ENCODE measurements at regions not wholly inside any gene's neighbourhood (a gene's known extent, or its start where the extent isn't known, plus 50 kb on each side); places are given as distances from the start of the nearest gene placed in this dataset.

DNA sequence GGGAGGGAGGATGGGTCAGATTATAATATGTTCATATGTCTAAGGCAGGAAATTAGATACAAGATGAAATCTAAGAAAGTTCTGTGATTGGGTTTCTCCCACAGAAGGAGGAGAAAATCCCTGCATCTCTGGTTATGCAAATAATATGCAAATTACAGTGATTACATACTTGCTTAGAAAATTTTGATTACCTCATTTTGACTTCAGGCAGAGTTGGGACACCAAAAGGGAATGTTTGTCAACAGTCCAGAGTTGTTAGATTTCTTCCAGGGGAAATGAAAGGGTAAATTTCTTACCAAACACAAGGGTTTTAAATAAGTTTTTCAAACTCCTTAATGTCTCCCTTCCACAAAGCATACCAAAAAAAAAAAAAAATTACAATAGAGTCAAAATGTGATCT is 101.4 kb upstream of the STEAP1B start:
- ATAC-seq (replicated peaks) (peak in 1 of 2 donors; percentile 36), DNase-seq (no peak)
- Mint-ChIP-seq H3K9me3 (no peaks in the 10 kb centered on the region), H3K4me3 (no peak overlapping the region), H3K36me3 (peaks cover 1 to 17% of the 10 kb centered on the region in 2 donors), H3K27me3 (peaks cover 0 to 6% of the 10 kb centered on the region in 2 donors), H3K27ac (no peak overlapping the region), H3K4me1 (peaks cover 18 to 31% of the 10 kb centered on the region in 2 donors)

- H3K27ac Mint-ChIP-seq: peak overlapping the region; percentile 68
- ATAC-seq (replicated peaks): no peak
- peaks cover 1 to 17% of the 10 kb centered on the region in 2 donors for H3K36me3 Mint-ChIP-seq
- H3K4me1 Mint-ChIP-seq: peaks cover 18 to 31% of the 10 kb centered on the region in 2 donors
- H3K4me3 Mint-ChIP-seq: no peak overlapping the region
- peaks cover 0 to 6% of the 10 kb centered on the region in 2 donors for H3K27me3 Mint-ChIP-seq
- H3K9me3 Mint-ChIP-seq: no peaks in the 10 kb centered on the region
- DNase-seq: no peak
Measured at GRCh38 chr7:22601003-22601402, 101.0 kb upstream of the STEAP1B start.

DNA sequence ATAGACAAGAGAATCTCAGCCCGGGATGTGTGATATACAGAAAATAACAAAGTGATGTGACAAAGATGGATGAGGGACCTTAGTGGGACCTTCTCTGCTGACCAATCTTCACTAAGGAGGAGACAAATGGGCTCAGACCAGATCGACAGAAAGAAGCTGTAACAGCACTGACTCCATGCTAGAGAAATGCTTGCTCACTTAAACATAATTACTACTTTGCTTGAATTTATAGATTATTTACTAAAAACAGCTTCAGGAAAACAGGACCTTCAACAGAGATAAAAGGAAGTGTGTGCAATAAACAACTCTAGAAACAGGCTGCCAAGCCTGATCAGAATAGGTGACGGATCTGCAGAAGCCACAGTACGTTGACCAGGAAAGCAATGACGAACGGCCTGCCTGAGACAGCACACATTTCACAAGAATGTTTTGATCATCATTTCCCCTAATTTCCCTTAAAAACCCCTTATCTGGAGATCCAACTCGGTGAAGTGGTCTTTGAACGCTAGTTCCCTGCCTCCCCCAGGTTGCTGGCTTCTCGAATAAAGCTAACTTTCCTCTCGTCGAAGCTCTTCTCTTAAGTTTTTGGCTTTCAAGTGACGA is 98.4 kb upstream of the STEAP1B start:
- ATAC-seq (replicated peaks): no peak

DNA sequence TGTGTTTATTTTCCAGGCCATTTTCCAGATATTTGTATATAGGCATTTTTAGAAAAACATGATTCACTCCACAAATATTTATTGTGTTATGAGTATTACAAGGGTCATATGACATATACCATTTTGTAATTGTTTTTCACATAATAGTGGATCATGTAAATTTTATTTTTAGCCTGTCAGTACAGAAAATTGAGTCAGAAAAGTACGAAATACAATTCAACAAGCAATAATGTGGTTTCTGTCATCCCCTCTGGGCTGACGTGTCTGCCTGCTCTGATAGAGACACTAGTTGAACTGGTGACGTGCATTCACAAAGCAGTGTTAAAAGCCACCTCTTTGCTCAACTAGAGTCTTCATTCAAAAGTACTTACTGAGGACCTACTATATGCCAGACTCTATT is 97.9 kb upstream of the STEAP1B start:
- no peak for DNase-seq
- H3K27me3 Mint-ChIP-seq: peaks cover 0 to 2% of the 10 kb centered on the region in 2 donors
- H3K27ac Mint-ChIP-seq: no peak overlapping the region
- ATAC-seq (replicated peaks): no peak
- no peak overlapping the region for H3K4me3 Mint-ChIP-seq
- H3K9me3 Mint-ChIP-seq: peaks cover 3 to 12% of the 10 kb centered on the region in 2 donors
- peaks cover 13 to 38% of the 10 kb centered on the region in 2 donors for H3K36me3 Mint-ChIP-seq
- H3K4me1 Mint-ChIP-seq: peaks cover 19 to 20% of the 10 kb centered on the region in 2 donors

More for the DNA sequence above, 98.4 kb upstream of the STEAP1B start:
- DNase-seq: no peak
- H3K4me3 Mint-ChIP-seq: no peak overlapping the region
- peaks cover 0 to 6% of the 10 kb centered on the region in 2 donors for H3K27me3 Mint-ChIP-seq
- H3K27ac Mint-ChIP-seq: peak overlapping the region; percentile 73
- H3K36me3 Mint-ChIP-seq: peaks cover 13 to 38% of the 10 kb centered on the region in 2 donors
- peaks cover 19 to 26% of the 10 kb centered on the region in 2 donors for H3K4me1 Mint-ChIP-seq
- H3K9me3 Mint-ChIP-seq: peaks cover 3 to 12% of the 10 kb centered on the region in 2 donors

GRCh38 chr7:22596763-22597400 is 96.9 kb upstream of the STEAP1B start:
- H3K36me3 Mint-ChIP-seq: peaks cover 13 to 43% of the 10 kb centered on the region in 2 donors
- peaks cover 15 to 22% of the 10 kb centered on the region in 2 donors for H3K4me1 Mint-ChIP-seq
- DNase-seq: no peak
- no peak for ATAC-seq (replicated peaks)
- no peaks in the 10 kb centered on the region for H3K27me3 Mint-ChIP-seq
- H3K27ac Mint-ChIP-seq: no peak overlapping the region
- H3K4me3 Mint-ChIP-seq: no peak overlapping the region
- H3K9me3 Mint-ChIP-seq: peaks cover 3 to 14% of the 10 kb centered on the region in 2 donors

DNA sequence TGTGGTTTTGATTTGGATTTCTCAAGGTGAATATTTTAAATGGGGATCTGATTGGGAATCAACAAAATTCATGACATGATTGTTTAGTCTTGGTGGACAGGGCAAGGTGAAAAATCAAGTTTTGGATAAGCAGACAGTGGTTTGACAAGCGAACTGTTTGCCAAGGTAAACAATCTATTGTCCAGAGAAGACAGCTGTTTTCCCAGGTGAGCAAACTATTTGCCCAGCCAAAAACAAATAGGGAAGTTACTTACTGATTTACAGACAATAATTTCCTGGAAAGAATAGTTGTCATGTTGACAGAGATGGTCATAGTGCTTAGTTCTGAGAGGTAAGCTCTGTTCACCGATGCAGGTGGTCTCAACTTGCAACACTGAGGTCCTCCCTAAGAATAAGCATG is 94.0 kb upstream of the STEAP1B start:
- H3K4me1 Mint-ChIP-seq: peaks cover 7 to 25% of the 10 kb centered on the region in 2 donors
- H3K36me3 Mint-ChIP-seq: peaks cover 12 to 53% of the 10 kb centered on the region in 2 donors
- H3K4me3 Mint-ChIP-seq: no peak overlapping the region
- H3K9me3 Mint-ChIP-seq: peaks cover 3 to 14% of the 10 kb centered on the region in 2 donors
- H3K27ac Mint-ChIP-seq: no peak overlapping the region
- ATAC-seq (replicated peaks): no peak
- no peak for DNase-seq
- H3K27me3 Mint-ChIP-seq: no peaks in the 10 kb centered on the region

- no peak overlapping the region for H3K27ac Mint-ChIP-seq
- H3K27me3 Mint-ChIP-seq: no peaks in the 10 kb centered on the region
- DNase-seq (no peak), ATAC-seq (replicated peaks) (no peak)
- H3K36me3 Mint-ChIP-seq: peaks cover 12 to 49% of the 10 kb centered on the region in 2 donors
- no peak overlapping the region for H3K4me3 Mint-ChIP-seq
- H3K9me3 Mint-ChIP-seq: peaks cover 3 to 14% of the 10 kb centered on the region in 2 donors
- peaks cover 35 to 39% of the 10 kb centered on the region in 2 donors for H3K4me1 Mint-ChIP-seq
Measured at GRCh38 chr7:22591271-22591670, 91.3 kb upstream of the STEAP1B start.

- ATAC-seq (replicated peaks) (no peak), DNase-seq (no peak)
- Mint-ChIP-seq H3K36me3 (peaks cover 3 to 37% of the 10 kb centered on the region in 2 donors), H3K27ac (no peak overlapping the region), H3K4me3 (no peak overlapping the region), H3K9me3 (peaks cover 2 to 5% of the 10 kb centered on the region in 2 donors), H3K27me3 (no peaks in the 10 kb centered on the region), H3K4me1 (peaks cover 37 to 45% of the 10 kb centered on the region in 2 donors)
Measured at GRCh38 chr7:22589641-22590201, 89.7 kb upstream of the STEAP1B start.

DNA sequence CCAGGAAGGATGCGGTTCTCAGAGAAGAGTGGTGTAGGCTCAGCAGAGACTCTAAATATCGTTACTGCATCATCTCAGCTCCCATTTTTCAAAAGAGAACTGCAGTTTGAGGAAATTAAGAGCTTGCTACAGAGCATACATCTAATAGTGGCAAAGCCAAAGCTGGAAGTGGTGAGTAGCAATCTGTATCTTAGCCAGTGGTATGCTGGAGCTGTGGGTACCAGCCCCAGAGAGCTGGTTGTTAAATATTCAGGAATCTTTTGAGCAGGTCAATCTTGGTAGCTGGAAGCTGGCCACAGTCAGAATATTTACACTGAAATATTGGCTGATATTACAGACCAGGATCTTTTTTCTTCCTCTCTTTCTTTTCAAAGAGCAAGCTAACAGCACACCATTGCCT is 88.4 kb upstream of the STEAP1B start:
- H3K36me3 Mint-ChIP-seq: peaks cover 0 to 30% of the 10 kb centered on the region in 2 donors
- peak overlapping the region in 1 of 2 donors; percentile 8 for H3K4me3 Mint-ChIP-seq
- DNase-seq (no peak), ATAC-seq (replicated peaks) (no peak)
- no peak overlapping the region for H3K27ac Mint-ChIP-seq
- H3K9me3 Mint-ChIP-seq: peaks cover 0 to 3% of the 10 kb centered on the region in 2 donors
- H3K4me1 Mint-ChIP-seq: peaks cover 45 to 58% of the 10 kb centered on the region in 2 donors
- H3K27me3 Mint-ChIP-seq: no peaks in the 10 kb centered on the region

DNA sequence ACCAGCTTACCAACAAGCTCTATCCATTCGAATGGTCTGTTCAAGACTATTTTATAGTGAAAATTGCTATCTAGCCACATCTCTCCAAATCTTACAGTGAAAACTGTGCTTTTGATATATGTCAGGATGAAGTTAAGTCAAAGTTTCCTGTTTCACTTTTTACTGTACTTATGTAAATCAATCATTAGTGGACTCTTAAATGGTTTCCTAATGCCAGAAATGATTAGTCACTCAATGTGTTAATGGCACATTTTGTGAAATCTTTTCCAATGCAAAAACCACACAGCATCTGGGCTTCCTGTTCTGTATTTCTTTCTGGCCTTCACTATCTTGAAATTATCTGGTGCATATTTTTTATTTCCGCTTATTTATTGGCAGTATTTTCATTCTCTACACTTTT is 87.3 kb upstream of the STEAP1B start:
- Mint-ChIP-seq H3K27ac (peak overlapping the region; percentile 90), H3K9me3 (peaks cover 0 to 1% of the 10 kb centered on the region in 2 donors), H3K4me1 (peaks cover 52 to 68% of the 10 kb centered on the region in 2 donors), H3K27me3 (no peaks in the 10 kb centered on the region), H3K4me3 (peak overlapping the region; percentile 72 to 79), H3K36me3 (peaks cover 0 to 33% of the 10 kb centered on the region in 2 donors)
- DNase-seq (no peak), ATAC-seq (replicated peaks) (peak; percentile 53 to 58)

DNA sequence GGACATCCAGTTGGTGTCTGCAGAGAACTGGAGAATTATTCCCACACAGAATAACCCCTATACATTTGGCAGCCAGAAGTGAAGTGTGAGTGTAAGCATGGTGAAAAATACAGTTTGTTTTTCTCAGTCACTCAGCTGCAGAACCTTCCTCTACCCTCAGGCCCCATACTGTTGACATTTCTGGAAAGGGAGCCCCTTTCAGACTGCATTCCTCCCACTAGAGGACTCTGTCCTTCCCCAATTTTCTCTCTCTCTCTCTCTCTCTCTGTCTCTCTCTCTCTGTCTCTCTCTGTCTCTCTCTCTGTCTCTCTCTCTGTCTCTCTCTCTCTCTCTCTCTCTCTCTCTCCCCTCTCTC is 86.8 kb upstream of the STEAP1B start:
- Mint-ChIP-seq H3K36me3 (peaks cover 0 to 32% of the 10 kb centered on the region in 2 donors), H3K9me3 (peaks cover 0 to 1% of the 10 kb centered on the region in 2 donors), H3K4me1 (peaks cover 51 to 70% of the 10 kb centered on the region in 2 donors), H3K27me3 (no peaks in the 10 kb centered on the region), H3K4me3 (peak overlapping the region; percentile 72 to 79), H3K27ac (peak overlapping the region; percentile 53)
- ATAC-seq (replicated peaks): no peak
- DNase-seq: no peak

DNA sequence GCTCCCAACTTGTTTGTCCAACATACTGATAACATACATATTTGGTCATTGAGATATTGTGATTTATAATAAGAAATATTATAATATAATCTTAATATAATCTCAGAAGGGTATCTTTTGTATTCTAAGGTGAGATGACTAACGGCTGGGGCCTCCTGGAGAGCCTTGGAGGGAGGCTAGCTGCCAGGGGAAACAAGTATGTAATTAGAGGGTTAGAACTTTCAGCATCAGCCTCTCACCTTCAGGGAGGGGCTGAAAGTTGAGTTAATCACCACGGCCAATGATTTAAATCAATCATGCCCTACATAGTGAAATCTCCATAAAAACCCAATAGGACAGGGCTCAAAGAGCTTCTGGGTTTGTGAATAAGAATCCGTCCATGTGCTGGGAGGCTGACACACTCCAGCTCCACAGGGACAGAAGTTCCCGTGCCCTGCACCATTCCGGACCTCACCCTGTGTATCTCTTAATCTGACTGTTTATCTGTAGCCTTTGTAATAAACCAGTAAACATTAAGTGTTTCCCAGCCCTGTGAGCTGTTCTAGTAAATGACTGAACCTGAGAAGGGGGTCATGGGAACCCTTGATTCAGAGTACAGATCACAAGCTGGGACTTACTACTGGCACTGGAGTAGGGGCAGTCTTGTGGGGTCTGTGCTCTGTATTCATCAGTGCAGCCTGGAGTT is 86.3 kb upstream of the STEAP1B start:
- Mint-ChIP-seq H3K9me3 (peaks cover 0 to 1% of the 10 kb centered on the region in 2 donors), H3K4me1 (peaks cover 50 to 74% of the 10 kb centered on the region in 2 donors), H3K27me3 (no peaks in the 10 kb centered on the region), H3K36me3 (peaks cover 0 to 30% of the 10 kb centered on the region in 2 donors), H3K27ac (peak overlapping the region; percentile 53), H3K4me3 (peak overlapping the region; percentile 72 to 79)
- ATAC-seq (replicated peaks) (no peak), DNase-seq (no peak)

- Mint-ChIP-seq H3K4me1 (peaks cover 53 to 79% of the 10 kb centered on the region in 2 donors), H3K27ac (peak overlapping the region; percentile 0), H3K4me3 (peak overlapping the region; percentile 11 to 31), H3K27me3 (no peaks in the 10 kb centered on the region), H3K9me3 (peaks cover 5 to 6% of the 10 kb centered on the region in 2 donors), H3K36me3 (peaks cover 4 to 28% of the 10 kb centered on the region in 2 donors)
- DNase-seq (peak; percentile 34), ATAC-seq (replicated peaks) (peak; percentile 92 to 95)
Measured at GRCh38 chr7:22584179-22584578, 84.2 kb upstream of the STEAP1B start.

Data from stimulated activated naive B cell treated with anti-CD40 and anti-IgM and Interleukin-4, amounts not matched to agents 10 μg/mL and 1 μg/mL and 100 μg/mL, for 72 hours (primary cell).